GM18526 (cell line): ENCODE measurements at regions not wholly inside any gene's neighbourhood (a gene's known extent, or its start where the extent isn't known, plus 50 kb on each side); places are given as distances from the start of the nearest gene placed in this dataset.

Source experiments
- POLR2A ChIP-seq: IDR thresholded peaks from 3 replicates; pipeline ENCODE4 v1.6.1; 2011; ENCODE audit not compliant: insufficient read length; ENCODE audit errors: extremely low read depth

DNA sequence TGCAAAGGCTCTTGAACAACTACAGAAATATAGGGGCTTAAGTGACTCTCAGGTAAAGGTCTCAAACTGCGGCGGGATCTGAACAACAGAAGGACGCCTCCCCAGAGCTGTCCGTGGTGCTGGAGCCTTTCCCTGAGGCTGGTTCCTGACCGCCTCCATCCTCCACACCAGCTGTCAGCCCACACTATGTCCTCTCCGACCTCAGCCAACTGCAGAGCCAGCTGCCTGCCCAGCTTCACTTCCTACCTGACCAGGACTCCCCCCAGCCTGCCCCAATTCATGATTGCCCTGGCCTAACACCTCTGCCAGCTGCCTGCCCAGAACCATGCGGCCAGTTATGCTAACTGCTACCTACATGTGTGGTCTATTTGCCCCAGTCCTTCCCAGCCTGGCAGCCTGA lies 63.6 kb upstream of the ZC3H12A start:
- TF ChIP-seq POLR2A, result no peak

DNA sequence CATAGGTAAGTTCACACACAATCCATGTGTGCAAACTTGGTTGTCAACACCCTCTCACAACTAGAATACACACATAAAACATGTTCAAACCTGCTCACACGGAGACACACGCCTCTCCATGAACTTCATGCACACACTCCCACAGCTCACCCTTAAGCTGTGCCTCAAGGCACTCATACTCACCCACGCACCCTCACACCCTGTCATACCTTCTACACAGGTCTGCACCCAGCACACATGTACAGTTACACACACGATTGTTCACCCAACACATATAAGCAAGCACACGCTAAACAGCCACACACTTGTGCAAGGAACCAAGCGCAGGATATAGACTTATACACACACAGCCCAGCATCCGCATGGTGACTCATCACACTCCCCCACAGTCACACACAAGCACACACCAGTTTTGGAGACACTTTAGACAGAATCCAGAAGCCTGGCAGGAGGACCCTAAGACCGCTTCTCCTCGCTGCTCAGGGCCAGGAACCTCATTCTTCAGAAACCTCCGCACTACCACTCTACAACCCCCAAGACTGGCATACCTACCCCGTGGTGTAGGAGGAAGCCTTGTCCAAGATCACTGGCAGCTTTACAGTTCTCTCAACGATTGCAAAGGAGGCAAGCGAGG lies 58.7 kb upstream of the ZC3H12A start:
- TF ChIP-seq POLR2A, result no peak

DNA sequence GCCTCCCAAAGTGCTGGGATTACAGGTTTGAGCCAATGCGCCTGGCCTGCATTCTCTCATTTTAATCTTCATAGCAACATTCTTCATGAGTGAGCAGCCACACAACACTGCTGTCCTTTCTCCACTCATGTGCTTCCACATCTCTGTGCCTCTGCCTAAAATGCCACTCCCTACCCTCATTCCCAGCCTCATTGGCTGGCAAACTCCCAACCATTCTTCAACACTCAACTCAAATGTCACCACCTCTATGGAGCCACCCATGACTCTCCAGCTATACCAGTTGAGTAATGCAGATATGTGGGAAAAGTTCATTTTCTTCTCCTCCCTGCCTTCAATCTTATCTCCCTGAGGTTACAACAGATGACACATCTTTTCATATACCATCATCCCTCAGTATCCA lies 53.9 kb upstream of the ZC3H12A start:
- no peak for TF ChIP-seq POLR2A

DNA sequence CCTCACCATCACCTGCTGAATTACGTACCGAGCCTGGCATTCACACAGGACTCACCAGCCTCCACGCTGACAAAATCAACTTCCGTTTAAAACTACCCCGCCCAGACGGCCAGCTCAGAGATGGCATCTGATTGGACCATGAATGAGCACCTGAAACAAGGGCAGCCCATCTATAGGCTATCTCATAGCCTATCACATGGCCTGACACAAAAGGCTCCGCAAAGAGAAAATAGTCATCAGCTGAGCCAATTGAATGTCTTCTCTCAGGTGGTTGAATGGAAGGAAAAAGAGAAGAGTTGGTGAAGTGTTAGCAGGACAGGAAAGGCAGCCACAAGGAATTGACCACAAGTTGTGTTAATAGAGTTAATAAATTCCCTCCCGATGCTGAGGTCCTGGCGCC lies 50.6 kb upstream of the ZC3H12A start:
- TF ChIP-seq POLR2A, result no peak

DNA sequence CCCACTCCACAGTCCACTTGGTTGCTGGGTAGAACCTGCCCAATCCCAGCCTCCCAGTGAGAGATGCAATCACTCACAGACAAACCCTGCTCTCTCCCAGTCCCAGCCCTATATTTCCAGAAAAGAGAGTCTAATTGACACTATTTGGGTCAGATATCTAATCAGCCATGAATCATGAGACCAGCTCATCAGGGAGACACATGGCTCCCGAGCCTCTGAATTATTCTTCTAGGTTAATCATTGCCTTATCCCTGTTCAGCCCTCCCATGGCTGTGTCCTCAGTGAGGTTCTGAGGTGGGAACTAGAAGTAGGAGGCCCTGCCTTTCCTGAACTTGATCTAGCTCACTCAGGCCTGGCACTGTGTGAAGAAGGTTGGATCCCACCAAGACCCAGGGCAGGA lies 49.9 kb upstream of the ZC3H12A start:
- no peak for TF ChIP-seq POLR2A
